Keratinocyte (primary cell): ENCODE measurements at regions not wholly inside any gene's neighbourhood (a gene's known extent, or its start where the extent isn't known, plus 50 kb on each side); places are given as distances from the start of the nearest gene placed in this dataset.

Experiments used
- DNase-seq: peaks from one replicate; pipeline ENCODE4 v3.0.0-alpha.2; 2011; ENCODE audit warnings: low read depth, missing footprints, low spot score
- FAIRE-seq: peaks from 2 replicates; lab custom pipeline; 2011; peaks lifted over from hg19 to GRCh38; lab: Jason Lieb, UNC
- H2AFZ ChIP-seq: 2 replicates; pipeline ENCODE4 v1.6.0; 2012; ENCODE audit warnings: low read length, control low read depth, inconsistent platforms; ENCODE audit not compliant: control insufficient read depth
- H3K27ac ChIP-seq: 2 replicates; pipeline ENCODE4 v1.5.1; 2011; ENCODE audit warnings: low read length; ENCODE audit not compliant: control insufficient read depth, insufficient read depth
- H3K27me3 ChIP-seq: 3 replicates; pipeline ENCODE4 v1.6.0; 2011; ENCODE audit warnings: low read length; ENCODE audit not compliant: control insufficient read depth, insufficient read depth; ENCODE audit errors: extremely low read depth
- H3K36me3 ChIP-seq, 2 experiments: 2 replicates in 1 of 2; 3 replicates in 1 of 2; pipeline ENCODE4 v1.5.1; 2011; ENCODE audit warnings: low read length in 2 of 2, mild to moderate bottlenecking in 1 of 2; ENCODE audit not compliant: control insufficient read depth in 2 of 2, insufficient read depth in 2 of 2; ENCODE audit errors: extremely low read depth in 1 of 2
- H3K4me1 ChIP-seq: 3 replicates; pipeline ENCODE4 v1.5.1; 2011; ENCODE audit warnings: low read length; ENCODE audit not compliant: control insufficient read depth, insufficient read depth; ENCODE audit errors: extremely low read depth
- H3K4me2 ChIP-seq: 3 replicates; pipeline ENCODE4 v1.6.0; 2011; ENCODE audit warnings: low read depth, low read length; ENCODE audit not compliant: control insufficient read depth, insufficient read depth; ENCODE audit errors: extremely low read depth
- H3K4me3 ChIP-seq, 3 experiments: fragments of 200-600 bp in 1 of 3; sonication (generic) in 1 of 3; 2 replicates in 2 of 3; 3 replicates in 1 of 3; pipeline ENCODE4 v1.5.1; 2011 to 2016; ENCODE audit warnings: low read length in 3 of 3, mild to moderate bottlenecking in 3 of 3, control low read depth in 2 of 3, inconsistent platforms in 1 of 3, low read depth in 1 of 3, mixed read lengths in 1 of 3, mixed run types in 1 of 3, moderate library complexity in 1 of 3; ENCODE audit not compliant: control insufficient read depth in 2 of 3, insufficient read depth in 2 of 3; ENCODE audit errors: extremely low read depth in 1 of 3
- H3K79me2 ChIP-seq: 2 replicates; pipeline ENCODE4 v1.6.0; 2012; ENCODE audit warnings: low read length; ENCODE audit not compliant: control insufficient read depth, insufficient read depth
- H3K9ac ChIP-seq: 3 replicates; pipeline ENCODE4 v1.6.0; 2011; ENCODE audit warnings: low read length; ENCODE audit not compliant: control insufficient read depth, insufficient read depth; ENCODE audit errors: extremely low read depth
- H3K9me1 ChIP-seq: 3 replicates; pipeline ENCODE4 v1.6.0; 2011; ENCODE audit warnings: low read length; ENCODE audit not compliant: control insufficient read depth, insufficient read depth; ENCODE audit errors: extremely low read depth
- H3K9me3 ChIP-seq: 2 replicates; pipeline ENCODE4 v1.5.1; 2012; ENCODE audit warnings: low read depth, low read length; ENCODE audit not compliant: control insufficient read depth
- H4K20me1 ChIP-seq: 3 replicates; pipeline ENCODE4 v1.6.0; 2011; ENCODE audit warnings: low read length; ENCODE audit not compliant: control insufficient read depth, insufficient read depth; ENCODE audit errors: extremely low read depth
- EZH2 ChIP-seq: IDR thresholded peaks from one replicate; pipeline ENCODE4 v1.6.1; 2012; ENCODE audit warnings: inconsistent platforms, mild to moderate bottlenecking, low read length, moderate library complexity
- dilution Hi-C: fragments of 300-500 bp; cut with MboI; formaldehyde crosslinking; loops from one replicate; pipeline ENCODE4 v1.7.0; 2020; ENCODE audit warnings: low sequenced_read_pairs; ENCODE audit not compliant: extremely low pct_ligation_motif_present
- TF ChIP-seq, protein P1 (sequence below), 3 experiments: IDR thresholded peaks in 1 of 3; conservative IDR thresholded peaks in 1 of 3; optimal IDR thresholded peaks in 1 of 3; 2 replicates in 2 of 3; 3 replicates in 1 of 3; pipeline versions ENCODE3 to v1.5.1; 2011; ENCODE audit warnings: low read length in 3 of 3, mild to moderate bottlenecking in 3 of 3, moderate library complexity in 2 of 3, control low read depth in 1 of 3, inconsistent platforms in 1 of 3; ENCODE audit not compliant: insufficient read depth in 2 of 3; ENCODE audit errors: extremely low read depth in 1 of 3

DNA sequence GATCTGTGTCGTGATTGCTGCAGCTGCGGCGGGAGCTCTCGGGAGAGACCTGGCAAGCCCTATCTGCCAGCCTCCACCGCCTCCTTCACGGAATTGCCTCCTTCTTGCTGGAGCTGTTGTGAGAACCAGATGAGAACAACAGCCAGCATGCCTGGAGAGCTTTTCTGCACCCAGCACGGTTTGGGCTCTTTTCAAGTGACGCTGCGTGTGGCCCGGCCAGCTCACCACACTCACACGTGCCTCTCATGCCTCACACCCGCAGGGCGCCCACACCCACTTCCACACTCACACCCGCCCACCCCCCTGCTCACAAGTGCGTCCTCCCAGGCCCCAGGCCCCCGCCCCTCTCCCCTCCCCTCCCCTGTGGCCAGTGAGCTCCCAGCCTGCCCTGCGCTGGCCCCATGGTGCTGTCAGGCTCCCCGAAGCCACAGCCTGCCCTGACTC lies 135.7 kb upstream of the RUNX3 start:
- Histone ChIP-seq H3K4me3 (no peak overlapping the region), H3K4me2 (no peak overlapping the region), H3K4me1 (no peaks in the 10 kb centered on the region), H3K9me1 (no peaks in the 10 kb centered on the region), H4K20me1 (no peaks in the 10 kb centered on the region), H3K79me2 (no peaks in the 10 kb centered on the region), H3K27me3 (peaks cover 16% of the 10 kb centered on the region), H3K9ac (no peak overlapping the region), H3K27ac (no peak overlapping the region), H3K36me3 (no peaks in the 10 kb centered on the region), H2AFZ (no peak overlapping the region), H3K9me3 (no peaks in the 10 kb centered on the region)
- no peak for DNase-seq
- dilution Hi-C loops, result no loop called here
- TF ChIP-seq, protein P1, sequence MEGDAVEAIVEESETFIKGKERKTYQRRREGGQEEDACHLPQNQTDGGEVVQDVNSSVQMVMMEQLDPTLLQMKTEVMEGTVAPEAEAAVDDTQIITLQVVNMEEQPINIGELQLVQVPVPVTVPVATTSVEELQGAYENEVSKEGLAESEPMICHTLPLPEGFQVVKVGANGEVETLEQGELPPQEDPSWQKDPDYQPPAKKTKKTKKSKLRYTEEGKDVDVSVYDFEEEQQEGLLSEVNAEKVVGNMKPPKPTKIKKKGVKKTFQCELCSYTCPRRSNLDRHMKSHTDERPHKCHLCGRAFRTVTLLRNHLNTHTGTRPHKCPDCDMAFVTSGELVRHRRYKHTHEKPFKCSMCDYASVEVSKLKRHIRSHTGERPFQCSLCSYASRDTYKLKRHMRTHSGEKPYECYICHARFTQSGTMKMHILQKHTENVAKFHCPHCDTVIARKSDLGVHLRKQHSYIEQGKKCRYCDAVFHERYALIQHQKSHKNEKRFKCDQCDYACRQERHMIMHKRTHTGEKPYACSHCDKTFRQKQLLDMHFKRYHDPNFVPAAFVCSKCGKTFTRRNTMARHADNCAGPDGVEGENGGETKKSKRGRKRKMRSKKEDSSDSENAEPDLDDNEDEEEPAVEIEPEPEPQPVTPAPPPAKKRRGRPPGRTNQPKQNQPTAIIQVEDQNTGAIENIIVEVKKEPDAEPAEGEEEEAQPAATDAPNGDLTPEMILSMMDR (optimal IDR thresholded peaks at IDR 0.05 in 1 of 3, IDR thresholded peaks at IDR 0.05 in 1 of 3, conservative IDR thresholded peaks at IDR 0.05 in 1 of 3; ENCODE audit: extremely low read depth in 1 of 3, insufficient read depth in 2 of 3, low read length in 3 of 3), result no peak
- no peak for TF ChIP-seq EZH2
- FAIRE-seq, result no peak

DNA sequence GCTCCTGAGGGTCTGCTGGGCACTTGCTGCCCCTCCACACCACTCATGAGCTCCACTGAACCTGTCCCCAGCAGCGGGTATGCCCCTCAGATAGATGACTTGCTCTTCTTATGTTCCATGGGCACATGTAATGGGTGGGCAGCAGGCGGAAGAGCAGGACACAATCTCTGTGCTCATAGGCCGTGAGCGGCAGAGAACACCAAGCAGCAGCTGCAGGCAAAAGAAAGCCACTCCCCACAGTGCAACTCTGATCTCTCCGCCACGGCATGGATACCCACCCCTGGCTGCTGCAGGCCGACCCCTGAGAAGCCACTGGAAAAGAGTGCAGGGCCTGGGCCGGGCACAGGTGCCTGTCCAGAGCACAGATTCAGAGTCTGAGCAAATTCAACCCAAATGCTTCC lies 135.2 kb upstream of the RUNX3 start:
- dilution Hi-C loops, result no loop called here
- no peak overlapping the region for H3K4me2 ChIP-seq

More for the DNA sequence above, 135.2 kb upstream of the RUNX3 start:
- no peaks in the 10 kb centered on the region for H3K4me1 ChIP-seq
- DNase-seq, result no peak
- no peaks in the 10 kb centered on the region for H3K9me3 ChIP-seq
- no peak for FAIRE-seq
- H3K27ac ChIP-seq, result no peak overlapping the region
- no peaks in the 10 kb centered on the region for H3K9me1 ChIP-seq
- H3K9ac ChIP-seq, result no peak overlapping the region
- H3K4me3 ChIP-seq, result no peak overlapping the region
- H3K79me2 ChIP-seq, result no peaks in the 10 kb centered on the region
- H2AFZ ChIP-seq, result no peak overlapping the region
- H4K20me1 ChIP-seq, result no peaks in the 10 kb centered on the region
- peaks cover 16% of the 10 kb centered on the region for H3K27me3 ChIP-seq
- TF ChIP-seq, protein P1 (optimal IDR thresholded peaks at IDR 0.05 in 1 of 3, IDR thresholded peaks at IDR 0.05 in 1 of 3, conservative IDR thresholded peaks at IDR 0.05 in 1 of 3; ENCODE audit: extremely low read depth in 1 of 3, insufficient read depth in 2 of 3, low read length in 3 of 3), result no peak
- TF ChIP-seq EZH2, result no peak
- H3K36me3 ChIP-seq, result no peaks in the 10 kb centered on the region
